HepG2 (cell line): ENCODE measurements at regions not wholly inside any gene's neighbourhood (a gene's known extent, or its start where the extent isn't known, plus 50 kb on each side); places are given as distances from the start of the nearest gene placed in this dataset.

ENCODE experiments used
- ATAC-seq: fragments of 200-7000 bp; cut with Tn5 transposase; 3 replicates; pipeline ENCODE4 v1.9.1; 2020; ENCODE audit warnings: mild to moderate bottlenecking, moderate library complexity
- BruUV-seq: library from RNA; stranded (reverse); fragments of 400-500 nt; replicated peaks from 2 replicates; lab custom pipeline; 2021; lab: Mats Ljungman, UMichigan
- CTCF ChIA-PET: fragments of 300-600 bp; formaldehyde crosslinking; extraction: SDS; loops from one replicate; lab custom pipeline; 2021; ENCODE audit warnings: low total read pairs, inconsistent platforms, low intra/inter-chr PET ratio; lab: Yijun Ruan, JAX
- POLR2A ChIA-PET: fragments of 350-600 bp; sonication (Branson Sonifier 250); formaldehyde crosslinking; loops from one replicate; lab custom pipeline; 2020; ENCODE audit warnings: antibody characterized with exemption, inconsistent platforms; lab: Yijun Ruan, JAX
- DNase-seq: peaks from one replicate; pipeline ENCODE4 v3.0.0-alpha.2; 2015; ENCODE audit warnings: low spot score
- FAIRE-seq: peaks from 3 replicates; lab custom pipeline; 2011; peaks lifted over from hg19 to GRCh38; lab: Jason Lieb, UNC
- H2AFZ ChIP-seq: one replicate; pipeline ENCODE4 v1.6.1; 2011; ENCODE audit warnings: low read length, inconsistent platforms
- H3K27ac ChIP-seq: fragments of 300-600 bp; 3 replicates; pipeline ENCODE4 v1.8.0; 2011; ENCODE audit warnings: mixed run types, mild to moderate bottlenecking, mixed read lengths, low read length, inconsistent platforms; ENCODE audit not compliant: insufficient read depth; ENCODE audit errors: extremely low read length
- H3K27me3 ChIP-seq, 2 experiments: fragments of 200-600 bp in 1 of 2; 2 replicates in 1 of 2; 3 replicates in 1 of 2; pipeline versions ENCODE4 v1.6.0 to v1.8.0; 2011; ENCODE audit warnings: low read length in 2 of 2, mild to moderate bottlenecking in 2 of 2, moderate library complexity in 2 of 2, inconsistent platforms in 1 of 2; ENCODE audit not compliant: insufficient read depth in 2 of 2, control insufficient read depth in 1 of 2
- H3K36me3 ChIP-seq, 2 experiments: fragments of 200-600 bp in 1 of 2; replicated peaks in 1 of 2; 2 replicates in 1 of 2; 3 replicates in 1 of 2; pipeline versions ENCODE4 v1.5.1 to v1.8.0; 2011; ENCODE audit warnings: low read length in 2 of 2, inconsistent platforms in 1 of 2; ENCODE audit not compliant: insufficient read depth in 2 of 2, control insufficient read depth in 1 of 2
- H3K4me1 ChIP-seq: 2 replicates; pipeline ENCODE4 v1.5.1; 2012; ENCODE audit warnings: low read length, inconsistent platforms; ENCODE audit not compliant: insufficient read depth
- H3K4me2 ChIP-seq: 2 replicates; pipeline ENCODE4 v1.6.0; 2011; ENCODE audit warnings: low read depth, low read length, inconsistent platforms
- H3K4me3 ChIP-seq, 3 experiments: fragments of 200-600 bp in 1 of 3; sonication (generic), shearing (Covaris generic) in 1 of 3; replicated peaks in 1 of 3; 2 replicates each; pipeline ENCODE4 v1.5.1; 2011 to 2016; ENCODE audit warnings: low read length in 3 of 3, inconsistent platforms in 2 of 3, low read depth in 2 of 3, mild to moderate bottlenecking in 2 of 3, control low read depth in 1 of 3, mixed read lengths in 1 of 3; ENCODE audit not compliant: insufficient read depth in 1 of 3
- H3K79me2 ChIP-seq: one replicate; pipeline ENCODE4 v1.6.1; 2011; ENCODE audit warnings: low read length, inconsistent platforms; ENCODE audit not compliant: insufficient read depth
- H3K9ac ChIP-seq: 2 replicates; pipeline ENCODE4 v1.6.0; 2011; ENCODE audit warnings: mild to moderate bottlenecking, low read depth, low read length, inconsistent platforms; ENCODE audit not compliant: insufficient read depth
- H3K9me3 ChIP-seq: 2 replicates; pipeline ENCODE4 v1.5.1; 2012; ENCODE audit warnings: mild to moderate bottlenecking, low read length
- H4K20me1 ChIP-seq: 2 replicates; pipeline ENCODE4 v1.6.0; 2011; ENCODE audit warnings: inconsistent platforms, mild to moderate bottlenecking, low read length, moderate library complexity; ENCODE audit not compliant: insufficient read depth
- HOXA9 ChIP-seq: sonication (generic); formaldehyde crosslinking; IDR thresholded peaks from 2 replicates; pipeline ENCODE4 v1.8.1; 2022; ENCODE audit warnings: missing genetic modification reagents, mild to moderate bottlenecking, moderate library complexity, borderline replicate concordance
- IKZF4 ChIP-seq: sonication (generic); formaldehyde crosslinking; IDR thresholded peaks from 2 replicates; pipeline ENCODE4 v1.5.1; 2020; ENCODE audit warnings: borderline replicate concordance, mild to moderate bottlenecking, low read depth, missing genetic modification reagents; ENCODE audit errors: not compliant biosample characterization
- NR2F6 ChIP-seq, 2 experiments: IDR thresholded peaks; 2 replicates each; pipeline ENCODE4 v1.6.1; 2016; ENCODE audit warnings: antibody characterized with exemption in 1 of 2, mild to moderate bottlenecking in 1 of 2
- ZNF296 ChIP-seq: sonication (generic); formaldehyde crosslinking; conservative IDR thresholded peaks from 2 replicates; pipeline ENCODE4 v1.5.0; 2020; ENCODE audit warnings: mild to moderate bottlenecking, missing genetic modification reagents
- ZNF619 ChIP-seq: sonication (generic); formaldehyde crosslinking; IDR thresholded peaks from 2 replicates; pipeline ENCODE4 v1.4.0; 2020; ENCODE audit warnings: mild to moderate bottlenecking, missing genetic modification reagents
- ZNF674 ChIP-seq: sonication (generic); formaldehyde crosslinking; IDR thresholded peaks from 2 replicates; pipeline ENCODE4 v1.5.0; 2020; ENCODE audit warnings: low read depth, mild to moderate bottlenecking, missing genetic modification reagents
- ZSCAN22 ChIP-seq: sonication (generic); formaldehyde crosslinking; IDR thresholded peaks from 2 replicates; pipeline ENCODE4 v1.4.0; 2020; ENCODE audit warnings: mild to moderate bottlenecking, missing genetic modification reagents
- WGBS: methylation state at CpG from one replicate; pipeline ENCODE4 v1.1.6; 2017; ENCODE audit warnings: low lambda C conversion rate; 5-methylcytosine and 5-hydroxymethylcytosine counted together
- in situ Hi-C: cut with HindIII; loops from 2 replicates; pipeline ENCODE4 v1.10.0; 2017; ENCODE audit warnings: low pct_unique_long_range_greater_than_20kb; ENCODE audit not compliant: extremely low pct_ligation_motif_present
- intact Hi-C: fragments of 100-400 bp; cut with micrococcal nuclease; formaldehyde crosslinking; loops from one replicate; pipeline ENCODE4 v1.10.0; 2022; ENCODE audit not compliant: unreplicated experiment
- TF ChIP-seq, protein P1 (sequence below): sonication (generic); formaldehyde crosslinking; IDR thresholded peaks from 2 replicates; pipeline ENCODE4 v1.4.0; 2020; ENCODE audit warnings: missing genetic modification reagents, borderline replicate concordance
- TF ChIP-seq, protein P2 (sequence below): sonication (generic); formaldehyde crosslinking; IDR thresholded peaks from one replicate; pipeline ENCODE4 v1.5.1; 2020; ENCODE audit warnings: mild to moderate bottlenecking, missing genetic modification reagents; ENCODE audit errors: not compliant biosample characterization
- TF ChIP-seq, protein P3 (sequence below): sonication (generic); formaldehyde crosslinking; IDR thresholded peaks from 2 replicates; pipeline ENCODE4 v1.5.0; 2020; ENCODE audit warnings: missing genetic modification reagents, mild to moderate bottlenecking, borderline replicate concordance

GRCh38 chrX:53743244-53743643 is 56.7 kb upstream of the HUWE1 start:
- Histone ChIP-seq H3K36me3 (no peaks in the 10 kb centered on the region), H4K20me1 (no peaks in the 10 kb centered on the region), H3K4me3 (no peak overlapping the region), H3K4me2 (no peak overlapping the region), H3K79me2 (no peaks in the 10 kb centered on the region), H2AFZ (no peak overlapping the region), H3K27ac (no peak overlapping the region), H3K4me1 (no peaks in the 10 kb centered on the region), H3K9me3 (no peaks in the 10 kb centered on the region), H3K27me3 (no peaks in the 10 kb centered on the region), H3K9ac (no peak overlapping the region)
- ChIA-PET POLR2A (no interaction called here), CTCF (no interaction called here)
- intact Hi-C loops (no loop called here), in situ Hi-C loops (no loop called here)
- WGBS, result 0% methylated on average over 1 of the region's 1 CpG
- DNase-seq (no peak), ATAC-seq (no peak), FAIRE-seq (no peak)
- no TSS peak for BruUV-seq
- TF ChIP-seq IKZF4 (CRISPR knock-in tag) (no peak), ZSCAN22 (CRISPR knock-in tag) (no peak), HOXA9 (no peak), ZNF674 (no peak), NR2F6 (IDR thresholded peaks at IDR 0.05) (no peak), NR2F6 (CRISPR knock-in tag; IDR thresholded peaks at IDR 0.05) (no peak), ZNF296 (no peak), ZNF619 (CRISPR knock-in tag) (no peak)
- TF ChIP-seq, protein P1, sequence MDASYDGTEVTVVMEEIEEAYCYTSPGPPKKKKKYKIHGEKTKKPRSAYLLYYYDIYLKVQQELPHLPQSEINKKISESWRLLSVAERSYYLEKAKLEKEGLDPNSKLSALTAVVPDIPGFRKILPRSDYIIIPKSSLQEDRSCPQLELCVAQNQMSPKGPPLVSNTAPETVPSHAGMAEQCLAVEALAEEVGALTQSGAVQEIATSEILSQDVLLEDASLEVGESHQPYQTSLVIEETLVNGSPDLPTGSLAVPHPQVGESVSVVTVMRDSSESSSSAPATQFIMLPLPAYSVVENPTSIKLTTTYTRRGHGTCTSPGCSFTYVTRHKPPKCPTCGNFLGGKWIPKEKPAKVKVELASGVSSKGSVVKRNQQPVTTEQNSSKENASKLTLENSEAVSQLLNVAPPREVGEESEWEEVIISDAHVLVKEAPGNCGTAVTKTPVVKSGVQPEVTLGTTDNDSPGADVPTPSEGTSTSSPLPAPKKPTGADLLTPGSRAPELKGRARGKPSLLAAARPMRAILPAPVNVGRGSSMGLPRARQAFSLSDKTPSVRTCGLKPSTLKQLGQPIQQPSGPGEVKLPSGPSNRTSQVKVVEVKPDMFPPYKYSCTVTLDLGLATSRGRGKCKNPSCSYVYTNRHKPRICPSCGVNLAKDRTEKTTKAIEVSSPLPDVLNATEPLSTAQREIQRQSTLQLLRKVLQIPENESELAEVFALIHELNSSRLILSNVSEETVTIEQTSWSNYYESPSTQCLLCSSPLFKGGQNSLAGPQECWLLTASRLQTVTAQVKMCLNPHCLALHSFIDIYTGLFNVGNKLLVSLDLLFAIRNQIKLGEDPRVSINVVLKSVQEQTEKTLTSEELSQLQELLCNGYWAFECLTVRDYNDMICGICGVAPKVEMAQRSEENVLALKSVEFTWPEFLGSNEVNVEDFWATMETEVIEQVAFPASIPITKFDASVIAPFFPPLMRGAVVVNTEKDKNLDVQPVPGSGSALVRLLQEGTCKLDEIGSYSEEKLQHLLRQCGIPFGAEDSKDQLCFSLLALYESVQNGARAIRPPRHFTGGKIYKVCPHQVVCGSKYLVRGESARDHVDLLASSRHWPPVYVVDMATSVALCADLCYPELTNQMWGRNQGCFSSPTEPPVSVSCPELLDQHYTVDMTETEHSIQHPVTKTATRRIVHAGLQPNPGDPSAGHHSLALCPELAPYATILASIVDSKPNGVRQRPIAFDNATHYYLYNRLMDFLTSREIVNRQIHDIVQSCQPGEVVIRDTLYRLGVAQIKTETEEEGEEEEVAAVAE (CRISPR knock-in tag), result no peak
- TF ChIP-seq, protein P2, sequence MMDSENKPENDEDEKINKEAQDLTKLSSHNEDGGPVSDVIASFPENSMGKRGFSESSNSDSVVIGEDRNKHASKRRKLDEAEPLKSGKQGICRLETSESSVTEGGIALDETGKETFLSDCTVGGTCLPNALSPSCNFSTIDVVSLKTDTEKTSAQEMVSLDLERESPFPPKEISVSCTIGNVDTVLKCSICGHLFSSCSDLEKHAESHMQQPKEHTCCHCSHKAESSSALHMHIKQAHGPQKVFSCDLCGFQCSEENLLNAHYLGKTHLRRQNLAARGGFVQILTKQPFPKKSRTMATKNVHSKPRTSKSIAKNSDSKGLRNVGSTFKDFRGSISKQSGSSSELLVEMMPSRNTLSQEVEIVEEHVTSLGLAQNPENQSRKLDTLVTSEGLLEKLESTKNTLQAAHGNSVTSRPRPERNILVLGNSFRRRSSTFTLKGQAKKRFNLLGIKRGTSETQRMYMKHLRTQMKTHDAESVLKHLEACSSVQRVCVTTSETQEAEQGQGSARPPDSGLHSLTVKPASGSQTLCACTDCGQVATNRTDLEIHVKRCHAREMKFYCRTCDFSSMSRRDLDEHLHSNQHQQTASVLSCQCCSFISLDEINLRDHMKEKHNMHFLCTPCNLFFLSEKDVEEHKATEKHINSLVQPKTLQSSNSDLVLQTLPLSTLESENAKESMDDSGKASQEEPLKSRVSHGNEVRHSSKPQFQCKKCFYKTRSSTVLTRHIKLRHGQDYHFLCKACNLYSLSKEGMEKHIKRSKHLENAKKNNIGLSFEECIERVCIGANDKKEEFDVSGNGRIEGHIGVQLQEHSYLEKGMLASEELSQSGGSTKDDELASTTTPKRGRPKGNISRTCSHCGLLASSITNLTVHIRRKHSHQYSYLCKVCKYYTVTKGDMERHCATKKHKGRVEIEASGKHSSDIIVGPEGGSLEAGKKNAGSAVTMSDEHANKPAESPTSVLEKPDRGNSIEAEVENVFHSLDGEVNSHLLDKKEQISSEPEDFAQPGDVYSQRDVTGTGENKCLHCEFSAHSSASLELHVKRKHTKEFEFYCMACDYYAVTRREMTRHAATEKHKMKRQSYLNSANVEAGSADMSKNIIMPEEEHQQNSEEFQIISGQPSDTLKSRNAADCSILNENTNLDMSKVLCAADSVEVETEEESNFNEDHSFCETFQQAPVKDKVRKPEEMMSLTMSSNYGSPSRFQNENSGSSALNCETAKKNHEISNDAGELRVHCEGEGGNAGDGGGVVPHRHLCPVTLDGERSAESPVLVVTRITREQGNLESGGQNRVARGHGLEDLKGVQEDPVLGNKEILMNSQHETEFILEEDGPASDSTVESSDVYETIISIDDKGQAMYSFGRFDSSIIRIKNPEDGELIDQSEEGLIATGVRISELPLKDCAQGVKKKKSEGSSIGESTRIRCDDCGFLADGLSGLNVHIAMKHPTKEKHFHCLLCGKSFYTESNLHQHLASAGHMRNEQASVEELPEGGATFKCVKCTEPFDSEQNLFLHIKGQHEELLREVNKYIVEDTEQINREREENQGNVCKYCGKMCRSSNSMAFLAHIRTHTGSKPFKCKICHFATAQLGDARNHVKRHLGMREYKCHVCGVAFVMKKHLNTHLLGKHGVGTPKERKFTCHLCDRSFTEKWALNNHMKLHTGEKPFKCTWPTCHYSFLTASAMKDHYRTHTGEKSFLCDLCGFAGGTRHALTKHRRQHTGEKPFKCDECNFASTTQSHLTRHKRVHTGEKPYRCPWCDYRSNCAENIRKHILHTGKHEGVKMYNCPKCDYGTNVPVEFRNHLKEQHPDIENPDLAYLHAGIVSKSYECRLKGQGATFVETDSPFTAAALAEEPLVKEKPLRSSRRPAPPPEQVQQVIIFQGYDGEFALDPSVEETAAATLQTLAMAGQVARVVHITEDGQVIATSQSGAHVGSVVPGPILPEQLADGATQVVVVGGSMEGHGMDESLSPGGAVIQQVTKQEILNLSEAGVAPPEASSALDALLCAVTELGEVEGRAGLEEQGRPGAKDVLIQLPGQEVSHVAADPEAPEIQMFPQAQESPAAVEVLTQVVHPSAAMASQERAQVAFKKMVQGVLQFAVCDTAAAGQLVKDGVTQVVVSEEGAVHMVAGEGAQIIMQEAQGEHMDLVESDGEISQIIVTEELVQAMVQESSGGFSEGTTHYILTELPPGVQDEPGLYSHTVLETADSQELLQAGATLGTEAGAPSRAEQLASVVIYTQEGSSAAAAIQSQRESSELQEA (CRISPR knock-in tag), result no peak
- TF ChIP-seq, protein P3, sequence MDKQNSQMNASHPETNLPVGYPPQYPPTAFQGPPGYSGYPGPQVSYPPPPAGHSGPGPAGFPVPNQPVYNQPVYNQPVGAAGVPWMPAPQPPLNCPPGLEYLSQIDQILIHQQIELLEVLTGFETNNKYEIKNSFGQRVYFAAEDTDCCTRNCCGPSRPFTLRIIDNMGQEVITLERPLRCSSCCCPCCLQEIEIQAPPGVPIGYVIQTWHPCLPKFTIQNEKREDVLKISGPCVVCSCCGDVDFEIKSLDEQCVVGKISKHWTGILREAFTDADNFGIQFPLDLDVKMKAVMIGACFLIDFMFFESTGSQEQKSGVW (CRISPR knock-in tag), result no peak
